Ramos (cell line): ENCODE measurements at regions not wholly inside any gene's neighbourhood (a gene's known extent, or its start where the extent isn't known, plus 50 kb on each side); places are given as distances from the start of the nearest gene placed in this dataset.

ENCODE experiments used
- in situ Hi-C: fragments of 300-500 bp; cut with MboI; formaldehyde crosslinking; loops from one replicate; pipeline ENCODE4 v1.14.3; 2022; ENCODE audit warnings: low sequenced_read_pairs; ENCODE audit not compliant: unreplicated experiment

DNA sequence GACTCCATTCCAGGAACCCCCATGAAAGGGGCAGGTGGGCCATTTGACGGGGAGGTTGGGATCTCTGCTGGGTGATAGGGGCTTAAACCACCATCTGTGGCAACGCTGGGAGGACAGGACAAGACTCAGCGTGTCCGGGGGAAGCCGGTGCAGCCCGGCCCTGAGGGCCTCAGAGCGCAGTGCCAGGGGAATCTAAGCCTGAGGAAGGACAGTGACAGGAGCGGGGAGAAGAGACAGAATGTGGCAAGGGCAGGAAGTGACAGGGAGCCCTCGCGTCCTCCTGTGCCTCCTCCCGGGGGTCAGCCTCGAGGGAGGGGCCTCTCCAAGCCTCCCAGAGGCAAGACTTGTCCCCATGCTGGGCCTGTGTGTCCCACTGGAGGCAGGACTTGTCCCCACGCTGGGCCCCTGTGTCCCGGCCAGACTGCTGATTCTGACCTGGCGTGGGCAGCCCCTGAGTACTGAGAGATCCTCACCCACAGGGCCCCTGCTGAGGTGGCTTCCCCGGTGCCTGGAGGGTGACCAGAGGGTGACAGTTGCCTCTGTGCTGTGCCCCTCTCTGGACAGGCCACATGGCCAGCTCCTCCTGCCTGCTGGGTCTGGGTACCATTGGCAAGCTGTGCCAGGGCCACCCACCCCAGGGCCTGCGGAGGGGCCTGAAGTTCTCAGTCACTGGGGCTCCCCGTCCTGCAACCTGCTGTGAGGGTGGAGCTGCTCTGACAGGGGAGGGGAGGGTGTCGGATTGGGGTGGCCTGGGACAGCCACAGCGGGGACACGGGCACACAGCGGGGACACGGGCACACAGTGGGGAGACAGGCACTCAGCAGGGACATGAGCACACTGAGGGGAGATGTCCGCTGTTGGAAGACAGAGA is 676.2 kb downstream of the BRD1 start:
- in situ Hi-C loops: no loop called here

GRCh38 chr22:49150801-49151221 is 676.9 kb downstream of the BRD1 start:
- in situ Hi-C loops: no loop called here

GRCh38 chr22:49149721-49150608 is 677.7 kb downstream of the BRD1 start:
- in situ Hi-C loops: no loop called here

GRCh38 chr22:49148895-49149418 is 678.7 kb downstream of the BRD1 start:
- in situ Hi-C loops: no loop called here

- in situ Hi-C loops: no loop called here
Measured at GRCh38 chr22:49147617-49148175, 680.0 kb downstream of the BRD1 start.

- in situ Hi-C loops: no loop called here
Measured at GRCh38 chr22:49147171-49147570, 680.5 kb downstream of the BRD1 start.

DNA sequence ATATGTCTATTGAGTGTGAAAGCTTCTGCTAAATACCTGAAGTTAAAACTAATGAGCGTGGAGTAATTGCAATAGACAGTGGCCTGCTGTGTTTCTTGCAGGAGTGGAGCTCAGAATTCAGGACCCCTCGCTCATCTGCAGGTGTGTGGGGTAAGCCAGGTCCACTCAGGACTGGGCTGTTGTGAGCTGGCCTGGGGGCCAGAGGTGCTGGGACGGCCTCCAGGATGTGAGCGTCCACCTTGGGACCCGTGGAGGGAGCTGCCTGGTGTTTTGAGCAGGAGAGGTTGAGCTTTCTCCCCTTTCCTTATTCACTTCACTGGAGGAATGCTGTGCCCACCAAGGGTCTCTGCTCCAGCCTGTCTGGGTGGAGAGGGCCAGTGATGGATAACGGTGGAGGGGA is 681.2 kb downstream of the BRD1 start:
- in situ Hi-C loops: no loop called here

DNA sequence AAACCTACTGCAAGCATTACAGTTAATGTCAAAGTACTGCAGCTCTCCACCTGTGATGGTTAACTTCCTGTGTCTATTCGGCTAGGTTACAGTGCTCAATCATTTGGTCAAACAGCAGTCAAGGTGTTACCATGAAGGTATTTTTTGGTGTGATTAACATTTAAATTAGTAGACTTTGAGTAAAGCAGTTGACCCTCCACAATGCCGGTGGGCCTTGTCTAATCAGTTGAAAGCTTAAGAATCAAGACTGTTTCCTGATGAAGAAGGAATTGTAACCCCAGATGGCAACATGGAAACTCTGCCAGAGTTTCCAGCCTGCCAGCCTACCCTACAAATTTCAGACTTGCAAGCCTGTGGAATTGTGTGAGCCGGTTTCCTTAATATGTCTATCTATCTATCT is 683.9 kb downstream of the BRD1 start:
- in situ Hi-C loops: no loop called here

GRCh38 chr22:49142891-49143290 is 684.8 kb downstream of the BRD1 start:
- in situ Hi-C loops: no loop called here

- in situ Hi-C loops: no loop called here
Measured at GRCh38 chr22:49142296-49142695, 685.4 kb downstream of the BRD1 start.

- in situ Hi-C loops: no loop called here
Measured at GRCh38 chr22:49141761-49142160, 685.9 kb downstream of the BRD1 start.

DNA sequence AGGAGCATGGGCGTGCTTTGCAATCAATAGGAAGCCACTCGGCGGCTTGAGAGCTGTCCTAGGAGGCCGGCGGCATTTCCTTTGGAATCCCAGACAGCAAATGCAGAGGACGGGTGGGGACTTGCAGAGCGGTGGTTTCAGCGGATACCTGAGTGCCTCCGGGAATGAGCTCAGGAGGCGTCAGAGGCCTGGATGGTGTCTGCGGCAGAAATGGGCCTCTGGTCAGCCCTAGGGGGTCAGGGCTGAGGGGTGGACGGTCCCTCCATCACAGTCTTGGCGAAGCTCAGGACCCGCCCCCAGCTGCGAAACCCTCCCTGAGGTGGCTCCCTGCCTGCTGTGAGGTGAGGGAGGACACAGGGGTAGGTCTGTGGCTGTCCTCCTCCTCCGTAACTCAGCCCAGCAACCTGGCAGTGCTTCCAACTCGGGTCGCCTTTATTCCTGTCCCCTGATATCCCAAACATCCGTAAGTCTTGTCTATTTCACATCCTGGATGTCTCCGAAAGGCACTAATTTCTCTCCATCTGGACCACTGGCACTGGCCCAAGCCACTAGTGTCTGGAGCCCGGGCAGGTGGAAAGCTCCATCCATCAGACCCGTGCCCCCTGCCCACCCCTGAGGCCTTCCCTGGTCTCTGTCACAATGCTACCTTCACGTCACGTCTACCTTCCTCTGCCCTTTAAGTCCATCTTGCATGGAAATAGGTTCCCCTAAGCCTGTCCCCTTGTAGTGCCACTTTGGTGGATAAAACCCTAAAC is 686.6 kb downstream of the BRD1 start:
- in situ Hi-C loops: no loop called here

GRCh38 chr22:49139492-49140151 is 688.1 kb downstream of the BRD1 start:
- in situ Hi-C loops: no loop called here

- in situ Hi-C loops: no loop called here
Measured at GRCh38 chr22:49138250-49138790, 689.4 kb downstream of the BRD1 start.

- in situ Hi-C loops: no loop called here
Measured at GRCh38 chr22:49137206-49137840, 690.4 kb downstream of the BRD1 start.

DNA sequence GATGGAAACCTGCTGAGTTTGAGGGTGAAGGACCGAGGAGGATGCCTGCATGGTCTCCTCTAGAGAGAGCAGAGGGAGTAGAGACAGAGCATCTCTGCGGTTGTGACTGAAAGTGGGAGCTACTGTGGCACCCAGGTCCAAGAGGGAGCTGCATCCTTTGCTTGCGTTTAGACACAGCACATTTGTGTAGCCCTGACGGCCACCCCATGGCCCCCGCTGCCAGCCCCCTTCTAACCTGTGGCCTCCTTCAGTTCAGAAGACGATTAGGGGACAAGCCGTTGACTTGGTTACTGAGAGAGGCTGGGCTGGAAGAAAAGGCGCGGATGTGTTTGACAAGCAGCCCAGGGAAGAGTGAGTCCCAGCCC is 690.9 kb downstream of the BRD1 start:
- in situ Hi-C loops: no loop called here

- in situ Hi-C loops: no loop called here
Measured at GRCh38 chr22:49136041-49136815, 691.4 kb downstream of the BRD1 start.

- in situ Hi-C loops: no loop called here
Measured at GRCh38 chr22:49134076-49134475, 693.6 kb downstream of the BRD1 start.
